Endothelial cell of umbilical vein (primary cell): ENCODE measurements at regions not wholly inside any gene's neighbourhood (a gene's known extent, or its start where the extent isn't known, plus 50 kb on each side); places are given as distances from the start of the nearest gene placed in this dataset.

Source experiments
- BruUV-seq: library from RNA; stranded (reverse); fragments of 400-500 nt; replicated peaks from 2 replicates; lab custom pipeline; 2021; lab: Mats Ljungman, UMichigan
- CTCF ChIA-PET: fragments of 300-600, 350-600 bp; sonication (Branson Sonifier 250); formaldehyde crosslinking; loops from one replicate; lab custom pipeline; 2021; ENCODE audit warnings: antibody characterized with exemption, inconsistent platforms; lab: Charles Lee
- POLR2A ChIA-PET: fragments of 300-600, 350-600 bp; sonication (Branson Sonifier 250); formaldehyde crosslinking; loops from one replicate; lab custom pipeline; 2021; ENCODE audit warnings: antibody characterized with exemption, inconsistent platforms; lab: Charles Lee
- DNase-seq: peaks from one replicate; pipeline ENCODE4 v3.0.0-alpha.2; 2011; ENCODE audit warnings: low read depth, low spot score
- FAIRE-seq: peaks from 2 replicates; lab custom pipeline; 2011; peaks lifted over from hg19 to GRCh38; lab: Jason Lieb, UNC
- H2AFZ ChIP-seq: 2 replicates; pipeline ENCODE4 v1.6.0; 2012; ENCODE audit warnings: low read depth, low read length, control low read depth, inconsistent platforms
- H3K27ac ChIP-seq: 2 replicates; pipeline ENCODE4 v1.5.1; 2011; ENCODE audit warnings: low read depth, mild to moderate bottlenecking, control low read depth, low read length, moderate library complexity; ENCODE audit not compliant: insufficient read depth
- H3K27me3 ChIP-seq, 2 experiments: 2 replicates each; pipeline versions ENCODE4 v1.6.0 to v1.6.1; 2011; ENCODE audit warnings: low read length in 2 of 2, mixed read lengths in 1 of 2; ENCODE audit not compliant: control insufficient read depth in 2 of 2, insufficient read depth in 2 of 2
- H3K36me3 ChIP-seq, 2 experiments: 2 replicates in 1 of 2; 3 replicates in 1 of 2; pipeline ENCODE4 v1.5.1; 2011; ENCODE audit warnings: low read length in 2 of 2, mild to moderate bottlenecking in 1 of 2, moderate library complexity in 1 of 2; ENCODE audit not compliant: control insufficient read depth in 2 of 2, insufficient read depth in 2 of 2; ENCODE audit errors: extremely low read depth in 1 of 2
- H3K4me1 ChIP-seq: 3 replicates; pipeline ENCODE4 v1.5.1; 2011; ENCODE audit warnings: mild to moderate bottlenecking, low read length; ENCODE audit not compliant: control insufficient read depth, insufficient read depth; ENCODE audit errors: extremely low read depth
- H3K4me2 ChIP-seq: 2 replicates; pipeline ENCODE4 v1.6.1; 2011; ENCODE audit warnings: low read length, control low read depth, mixed read lengths; ENCODE audit not compliant: insufficient read depth
- H3K4me3 ChIP-seq, 3 experiments: fragments of 200-600 bp in 1 of 3; sonication (generic), shearing (Covaris generic) in 1 of 3; replicated peaks in 1 of 3; 2 replicates each; pipeline ENCODE4 v1.5.1; 2011 to 2016; ENCODE audit warnings: control low read depth in 3 of 3, low read length in 3 of 3, mild to moderate bottlenecking in 2 of 3, inconsistent platforms in 1 of 3, low read depth in 1 of 3, moderate library complexity in 1 of 3; ENCODE audit not compliant: insufficient read depth in 1 of 3
- H3K79me2 ChIP-seq: 2 replicates; pipeline ENCODE4 v1.6.0; 2012; ENCODE audit warnings: low read length, inconsistent platforms; ENCODE audit not compliant: control insufficient read depth, insufficient read depth
- H3K9ac ChIP-seq: replicated peaks from 2 replicates; pipeline ENCODE3; 2011; ENCODE audit warnings: low read length, control low read depth; ENCODE audit not compliant: insufficient read depth; ENCODE audit errors: extremely low read depth
- H3K9me1 ChIP-seq: replicated peaks from 3 replicates; pipeline ENCODE4 v1.6.0; 2011; ENCODE audit warnings: mild to moderate bottlenecking, low read length; ENCODE audit not compliant: control insufficient read depth, insufficient read depth; ENCODE audit errors: extremely low read depth
- H3K9me3 ChIP-seq: replicated peaks from 2 replicates; pipeline ENCODE4 v1.5.1; 2012; ENCODE audit warnings: low read length, inconsistent platforms; ENCODE audit not compliant: control insufficient read depth, insufficient read depth
- H4K20me1 ChIP-seq: replicated peaks from 2 replicates; pipeline ENCODE3; 2011; ENCODE audit warnings: mild to moderate bottlenecking, low read length; ENCODE audit not compliant: control insufficient read depth, insufficient read depth; ENCODE audit errors: extremely low read depth
- CTCF ChIP-seq, 2 donors: IDR thresholded peaks; 1 replicate in 1 of 2; 2 replicates in 1 of 2; pipeline ENCODE4 v1.5.1; 2011; ENCODE audit warnings: low read length in 2 of 2, mild to moderate bottlenecking in 2 of 2, moderate library complexity in 2 of 2, control low read depth in 1 of 2, inconsistent platforms in 1 of 2, low read depth in 1 of 2; ENCODE audit not compliant: insufficient read depth in 1 of 2; ENCODE audit errors: extremely low read depth in 1 of 2
- EZH2 ChIP-seq: IDR thresholded peaks from 2 replicates; pipeline ENCODE4 v1.6.1; 2012; ENCODE audit warnings: borderline replicate concordance, low read depth, mild to moderate bottlenecking, moderate library complexity, low read length, inconsistent platforms; ENCODE audit not compliant: severe bottlenecking
- FOS ChIP-seq: IDR thresholded peaks from 2 replicates; pipeline ENCODE4 v1.6.1; 2011; ENCODE audit warnings: mild to moderate bottlenecking, low read length, moderate library complexity, borderline replicate concordance; ENCODE audit not compliant: insufficient read depth
- GATA2 ChIP-seq: IDR thresholded peaks from 2 replicates; pipeline ENCODE4 v1.7.0; 2011; ENCODE audit warnings: low read depth, mild to moderate bottlenecking, moderate library complexity, mixed read lengths, low read length; ENCODE audit not compliant: insufficient read length, insufficient read depth
- JUN ChIP-seq: IDR thresholded peaks from 2 replicates; pipeline ENCODE4 v1.6.1; 2011; ENCODE audit warnings: borderline replicate concordance, low read depth; ENCODE audit not compliant: insufficient read length, insufficient read depth
- MAX ChIP-seq: IDR thresholded peaks from 2 replicates; pipeline ENCODE4 v1.6.1; 2011; ENCODE audit not compliant: insufficient read depth, insufficient read length
- MYC ChIP-seq: IDR thresholded peaks from one replicate; pipeline ENCODE4 v1.6.1; 2011; ENCODE audit warnings: mild to moderate bottlenecking, low read depth, low read length
- POLR2A ChIP-seq: IDR thresholded peaks from 2 replicates; pipeline ENCODE4 v1.6.1; 2012; ENCODE audit warnings: low read depth, mild to moderate bottlenecking, control low read depth, low read length
- POLR2AphosphoS5 ChIP-seq: IDR thresholded peaks from 2 replicates; pipeline ENCODE4 v1.6.1; 2012; ENCODE audit warnings: low read depth, mild to moderate bottlenecking, control low read depth, low read length, moderate library complexity; ENCODE audit not compliant: insufficient read depth
- dilution Hi-C: fragments of 300-500 bp; cut with MboI; formaldehyde crosslinking; loops from one replicate; pipeline ENCODE4 v1.15.0; 2019; ENCODE audit warnings: low sequenced_read_pairs; ENCODE audit not compliant: extremely low pct_ligation_motif_present
- intact Hi-C: fragments of 100-400 bp; cut with micrococcal nuclease; formaldehyde crosslinking; loops from one replicate; pipeline ENCODE4 v1.10.0; 2022

GRCh38 chr2:226354434-226354833, 445.2 kb downstream of the IRS1 start:
- Histone ChIP-seq H3K4me1 (no peaks in the 10 kb centered on the region), H3K79me2 (no peaks in the 10 kb centered on the region), H4K20me1 (no peaks in the 10 kb centered on the region), H3K4me2 (no peak overlapping the region), H3K4me3 (no peak overlapping the region), H2AFZ (no peak overlapping the region), H3K9ac (no peak overlapping the region), H3K9me1 (no peaks in the 10 kb centered on the region), H3K27ac (no peak overlapping the region), H3K27me3 (no peaks in the 10 kb centered on the region), H3K36me3 (no peaks in the 10 kb centered on the region), H3K9me3 (no peaks in the 10 kb centered on the region)
- BruUV-seq = no TSS peak
- ChIA-PET POLR2A (no interaction called here), CTCF (no interaction called here)
- no peak for TF ChIP-seq FOS
- TF ChIP-seq JUN = no peak
- no peak for TF ChIP-seq MAX
- no peak for TF ChIP-seq GATA2
- TF ChIP-seq CTCF (IDR thresholded peaks at IDR 0.05; ENCODE audit: extremely low read depth in 1 of 2, insufficient read depth in 1 of 2, low read depth in 1 of 2, low read length in 2 of 2) = no peak
- no peak for TF ChIP-seq POLR2A
- no peak for TF ChIP-seq POLR2AphosphoS5
- TF ChIP-seq MYC = no peak
- no peak for TF ChIP-seq EZH2
- intact Hi-C loops = no loop called here
- DNase-seq (no peak), FAIRE-seq (no peak)
- dilution Hi-C loops = no loop called here
